Stimulated activated effector memory CD8-positive, alpha-beta T cell treated with anti-CD3 and anti-CD28 coated beads, Interleukin-12 subunit alpha, Interleukin-12 subunit beta, amount 100 ng/mL, for 72 hours (primary cell): ENCODE measurements at regions not wholly inside any gene's neighbourhood (a gene's known extent, or its start where the extent isn't known, plus 50 kb on each side); places are given as distances from the start of the nearest gene placed in this dataset.
A peak's percentile ranks its signal among the peaks of the same experiment; 100 is the strongest.
"Not testable (repeated sequence)": the region's sequence is repeated elsewhere in the genome, so short reads cannot be mapped to it uniquely, and the experiment has no call there.

Source experiments
- ATAC-seq: fragments of 150-1000 bp; cut with Tn5 transposase; 2 replicates; pipeline ENCODE4 v1.10.0; 2021
- DNase-seq, 2 donors: peaks; one replicate each; pipeline ENCODE4 v3.0.0; 2021 to 2022; ENCODE audit warnings: low spot score in 2 of 2
- H3K27ac Mint-ChIP-seq: one replicate; pipeline ENCODE4 v1.8.0; 2022; ENCODE audit warnings: mild to moderate bottlenecking, mixed read lengths
- H3K36me3 Mint-ChIP-seq: one replicate; pipeline ENCODE4 v1.8.0; 2022; ENCODE audit warnings: mild to moderate bottlenecking, mixed read lengths
- H3K4me1 Mint-ChIP-seq: one replicate; pipeline ENCODE4 v1.8.0; 2022; ENCODE audit warnings: mixed read lengths
- H3K4me3 Mint-ChIP-seq: one replicate; pipeline ENCODE4 v1.8.0; 2022; ENCODE audit warnings: mild to moderate bottlenecking, mixed read lengths
- H3K9me3 Mint-ChIP-seq: one replicate; pipeline ENCODE4 v1.8.0; 2022; ENCODE audit warnings: mixed read lengths

- H3K4me3 Mint-ChIP-seq = no peak overlapping the region
- ATAC-seq = no peak
- H3K27ac Mint-ChIP-seq = no peak overlapping the region
Observed at GRCh38 chr14:66010695-66011094, 475.5 kb upstream of the CCDC196 start.

GRCh38 chr14:66011855-66012254 lies 474.3 kb upstream of the CCDC196 start:
- no peak overlapping the region for H3K27ac Mint-ChIP-seq
- peak; percentile 86 for ATAC-seq
- DNase-seq = no peak
- H3K4me1 Mint-ChIP-seq = peaks cover 11% of the 10 kb centered on the region
- no peak overlapping the region for H3K4me3 Mint-ChIP-seq
- no peaks in the 10 kb centered on the region for H3K9me3 Mint-ChIP-seq
- no peaks in the 10 kb centered on the region for H3K36me3 Mint-ChIP-seq

More at GRCh38 chr14:66010695-66011094, 475.5 kb upstream of the CCDC196 start:
- DNase-seq = no peak
- no peaks in the 10 kb centered on the region for H3K9me3 Mint-ChIP-seq
- H3K36me3 Mint-ChIP-seq = no peaks in the 10 kb centered on the region
- peaks cover 11% of the 10 kb centered on the region for H3K4me1 Mint-ChIP-seq

GRCh38 chr14:66013607-66014006 lies 472.6 kb upstream of the CCDC196 start:
- not testable (repeated sequence) for H3K9me3 Mint-ChIP-seq, ATAC-seq, H3K4me3 Mint-ChIP-seq

GRCh38 chr14:66015071-66015780 lies 470.9 kb upstream of the CCDC196 start:
- no peak for DNase-seq
- Mint-ChIP-seq H3K9me3 (no peaks in the 10 kb centered on the region), H3K4me1 (peaks cover 11% of the 10 kb centered on the region), H3K36me3 (no peaks in the 10 kb centered on the region), H3K27ac (no peak overlapping the region), H3K4me3 (no peak overlapping the region)
- ATAC-seq = no peak

More at GRCh38 chr14:66013607-66014006, 472.6 kb upstream of the CCDC196 start:
- H3K36me3 Mint-ChIP-seq, H3K27ac Mint-ChIP-seq, DNase-seq: not testable (repeated sequence)
- peaks cover 11% of the 10 kb centered on the region for H3K4me1 Mint-ChIP-seq

- DNase-seq = no peak
- no peak overlapping the region for H3K27ac Mint-ChIP-seq
- H3K4me3 Mint-ChIP-seq = no peak overlapping the region
- no peaks in the 10 kb centered on the region for H3K4me1 Mint-ChIP-seq
- no peaks in the 10 kb centered on the region for H3K36me3 Mint-ChIP-seq
- ATAC-seq = no peak
- H3K9me3 Mint-ChIP-seq = no peaks in the 10 kb centered on the region
Observed at GRCh38 chr14:66017927-66018326, 468.2 kb upstream of the CCDC196 start.

GRCh38 chr14:66022526-66022925 lies 463.6 kb upstream of the CCDC196 start:
- no peaks in the 10 kb centered on the region for H3K36me3 Mint-ChIP-seq

GRCh38 chr14:66025779-66026178 lies 460.4 kb upstream of the CCDC196 start:
- Mint-ChIP-seq H3K9me3 (no peaks in the 10 kb centered on the region), H3K4me3 (no peak overlapping the region), H3K4me1 (no peaks in the 10 kb centered on the region), H3K27ac (no peak overlapping the region), H3K36me3 (no peaks in the 10 kb centered on the region)
- DNase-seq = no peak
- no peak for ATAC-seq

More at GRCh38 chr14:66022526-66022925, 463.6 kb upstream of the CCDC196 start:
- ATAC-seq = no peak
- DNase-seq = no peak
- Mint-ChIP-seq H3K4me1 (no peaks in the 10 kb centered on the region), H3K27ac (no peak overlapping the region), H3K9me3 (no peaks in the 10 kb centered on the region), H3K4me3 (no peak overlapping the region)

- not testable (repeated sequence) for H3K4me3 Mint-ChIP-seq, ATAC-seq, H3K36me3 Mint-ChIP-seq
Observed at GRCh38 chr14:66031981-66032380, 454.2 kb upstream of the CCDC196 start.

GRCh38 chr14:66032800-66033199 lies 453.4 kb upstream of the CCDC196 start:
- peaks cover 7% of the 10 kb centered on the region for H3K9me3 Mint-ChIP-seq
- H3K4me1 Mint-ChIP-seq = no peaks in the 10 kb centered on the region
- H3K36me3 Mint-ChIP-seq = no peaks in the 10 kb centered on the region
- ATAC-seq = no peak
- H3K4me3 Mint-ChIP-seq = no peak overlapping the region
- H3K27ac Mint-ChIP-seq = no peak overlapping the region
- DNase-seq = no peak

More at GRCh38 chr14:66031981-66032380, 454.2 kb upstream of the CCDC196 start:
- not testable (repeated sequence) for DNase-seq, H3K27ac Mint-ChIP-seq, H3K9me3 Mint-ChIP-seq, H3K4me1 Mint-ChIP-seq

- Mint-ChIP-seq H3K9me3 (peaks cover 3% of the 10 kb centered on the region), H3K27ac (no peak overlapping the region), H3K4me1 (no peaks in the 10 kb centered on the region), H3K4me3 (no peak overlapping the region), H3K36me3 (no peaks in the 10 kb centered on the region)
- DNase-seq (no peak), ATAC-seq (no peak)
Observed at GRCh38 chr14:66036547-66036946, 449.6 kb upstream of the CCDC196 start.

GRCh38 chr14:66037361-66037760 lies 448.8 kb upstream of the CCDC196 start:
- no peak overlapping the region for H3K4me3 Mint-ChIP-seq
- peak; percentile 64 for ATAC-seq
- peaks cover 3% of the 10 kb centered on the region for H3K9me3 Mint-ChIP-seq
- DNase-seq = no peak
- no peaks in the 10 kb centered on the region for H3K36me3 Mint-ChIP-seq
- H3K27ac Mint-ChIP-seq = no peak overlapping the region
- no peaks in the 10 kb centered on the region for H3K4me1 Mint-ChIP-seq

GRCh38 chr14:66038212-66038611 lies 448.0 kb upstream of the CCDC196 start:
- H3K4me1 Mint-ChIP-seq = no peaks in the 10 kb centered on the region
- ATAC-seq (no peak), DNase-seq (no peak)
- no peaks in the 10 kb centered on the region for H3K36me3 Mint-ChIP-seq
- no peak overlapping the region for H3K4me3 Mint-ChIP-seq
- no peak overlapping the region for H3K27ac Mint-ChIP-seq
- no peaks in the 10 kb centered on the region for H3K9me3 Mint-ChIP-seq

- Mint-ChIP-seq H3K9me3 (no peaks in the 10 kb centered on the region), H3K4me1 (no peaks in the 10 kb centered on the region), H3K27ac (no peak overlapping the region), H3K36me3 (no peaks in the 10 kb centered on the region), H3K4me3 (no peak overlapping the region)
- ATAC-seq (no peak), DNase-seq (no peak)
Observed at GRCh38 chr14:66038618-66039017, 447.6 kb upstream of the CCDC196 start.

- Mint-ChIP-seq H3K4me1 (no peaks in the 10 kb centered on the region), H3K27ac (no peak overlapping the region), H3K36me3 (no peaks in the 10 kb centered on the region), H3K9me3 (no peaks in the 10 kb centered on the region), H3K4me3 (no peak overlapping the region)
- DNase-seq = no peak
- ATAC-seq = no peak
Observed at GRCh38 chr14:66039495-66039894, 446.7 kb upstream of the CCDC196 start.

GRCh38 chr14:66041582-66041981 lies 444.6 kb upstream of the CCDC196 start:
- no peaks in the 10 kb centered on the region for H3K4me1 Mint-ChIP-seq
- no peaks in the 10 kb centered on the region for H3K36me3 Mint-ChIP-seq
- no peaks in the 10 kb centered on the region for H3K9me3 Mint-ChIP-seq
- H3K4me3 Mint-ChIP-seq = no peak overlapping the region
- ATAC-seq (no peak), DNase-seq (no peak)
- H3K27ac Mint-ChIP-seq = no peak overlapping the region

GRCh38 chr14:66043921-66044320 lies 442.2 kb upstream of the CCDC196 start:
- no peak for ATAC-seq
- Mint-ChIP-seq H3K9me3 (no peaks in the 10 kb centered on the region), H3K36me3 (no peaks in the 10 kb centered on the region), H3K4me3 (no peak overlapping the region), H3K27ac (no peak overlapping the region), H3K4me1 (no peaks in the 10 kb centered on the region)
- DNase-seq = no peak
